ENCODE measurements at regions not wholly inside any gene's neighbourhood (a gene's known extent, or its start where the extent isn't known, plus 50 kb on each side); places are given as distances from the start of the nearest gene placed in this dataset.

DNA sequence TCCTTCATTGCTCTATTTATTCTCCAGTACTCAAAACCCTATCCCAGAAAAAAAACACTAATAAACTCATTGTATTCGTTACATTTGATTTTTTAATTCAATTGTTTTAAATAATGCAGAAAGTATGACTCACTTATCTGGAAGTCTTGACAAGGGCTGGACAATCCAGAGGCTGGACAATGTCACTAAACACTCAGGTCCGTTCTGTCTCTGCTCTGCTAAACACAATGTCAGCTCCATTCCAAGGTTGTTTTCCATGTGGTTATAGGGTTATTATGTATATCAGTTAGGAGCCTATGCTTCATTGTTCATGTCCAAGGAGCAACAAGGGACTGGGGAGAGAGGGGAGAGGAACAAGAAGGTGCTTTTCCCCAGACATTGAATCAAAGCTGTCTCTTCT lies 125.5 kb downstream of the IRS1 start:
- TF ChIP-seq, protein P1, sequence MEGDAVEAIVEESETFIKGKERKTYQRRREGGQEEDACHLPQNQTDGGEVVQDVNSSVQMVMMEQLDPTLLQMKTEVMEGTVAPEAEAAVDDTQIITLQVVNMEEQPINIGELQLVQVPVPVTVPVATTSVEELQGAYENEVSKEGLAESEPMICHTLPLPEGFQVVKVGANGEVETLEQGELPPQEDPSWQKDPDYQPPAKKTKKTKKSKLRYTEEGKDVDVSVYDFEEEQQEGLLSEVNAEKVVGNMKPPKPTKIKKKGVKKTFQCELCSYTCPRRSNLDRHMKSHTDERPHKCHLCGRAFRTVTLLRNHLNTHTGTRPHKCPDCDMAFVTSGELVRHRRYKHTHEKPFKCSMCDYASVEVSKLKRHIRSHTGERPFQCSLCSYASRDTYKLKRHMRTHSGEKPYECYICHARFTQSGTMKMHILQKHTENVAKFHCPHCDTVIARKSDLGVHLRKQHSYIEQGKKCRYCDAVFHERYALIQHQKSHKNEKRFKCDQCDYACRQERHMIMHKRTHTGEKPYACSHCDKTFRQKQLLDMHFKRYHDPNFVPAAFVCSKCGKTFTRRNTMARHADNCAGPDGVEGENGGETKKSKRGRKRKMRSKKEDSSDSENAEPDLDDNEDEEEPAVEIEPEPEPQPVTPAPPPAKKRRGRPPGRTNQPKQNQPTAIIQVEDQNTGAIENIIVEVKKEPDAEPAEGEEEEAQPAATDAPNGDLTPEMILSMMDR (IDR thresholded peaks at IDR 0.05; ENCODE audit: unreplicated experiment) = no peak
- Mint-ChIP-seq H3K36me3 (ENCODE audit: low read depth, unreplicated experiment) (no peaks in the 10 kb centered on the region), H3K27ac (ENCODE audit: unreplicated experiment) (no peak overlapping the region), H3K9me3 (ENCODE audit: unreplicated experiment) (no peaks in the 10 kb centered on the region), H3K27me3 (ENCODE audit: unreplicated experiment) (peaks cover 6% of the 10 kb centered on the region), H3K4me3 (ENCODE audit: unreplicated experiment) (no peak overlapping the region), H3K4me1 (ENCODE audit: unreplicated experiment) (no peaks in the 10 kb centered on the region)
- no peak for DNase-seq (ENCODE audit: low spot score)

DNA sequence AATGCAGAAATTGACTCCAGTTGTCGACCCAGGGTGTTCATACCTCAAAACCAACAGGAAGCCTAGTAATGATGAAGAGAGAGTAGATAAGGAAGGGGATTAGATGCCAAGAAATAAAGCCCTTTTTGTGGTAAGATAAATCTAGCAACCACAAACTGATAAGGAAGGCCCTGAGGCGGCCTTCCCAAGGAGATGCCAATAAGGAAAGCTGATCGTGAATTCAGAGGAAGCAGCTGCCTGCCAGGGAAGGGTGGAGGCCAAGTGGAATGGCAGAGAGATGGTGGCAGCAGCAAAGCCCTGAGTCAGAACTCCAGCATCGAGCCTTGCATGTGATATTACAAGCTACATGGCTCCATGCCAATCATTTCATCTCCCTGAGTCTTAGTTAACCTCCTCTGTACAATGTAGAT lies 126.3 kb downstream of the IRS1 start:
- DNase-seq (ENCODE audit: low spot score) = no peak
- no peak overlapping the region for H3K4me3 Mint-ChIP-seq (ENCODE audit: unreplicated experiment)

DNA sequence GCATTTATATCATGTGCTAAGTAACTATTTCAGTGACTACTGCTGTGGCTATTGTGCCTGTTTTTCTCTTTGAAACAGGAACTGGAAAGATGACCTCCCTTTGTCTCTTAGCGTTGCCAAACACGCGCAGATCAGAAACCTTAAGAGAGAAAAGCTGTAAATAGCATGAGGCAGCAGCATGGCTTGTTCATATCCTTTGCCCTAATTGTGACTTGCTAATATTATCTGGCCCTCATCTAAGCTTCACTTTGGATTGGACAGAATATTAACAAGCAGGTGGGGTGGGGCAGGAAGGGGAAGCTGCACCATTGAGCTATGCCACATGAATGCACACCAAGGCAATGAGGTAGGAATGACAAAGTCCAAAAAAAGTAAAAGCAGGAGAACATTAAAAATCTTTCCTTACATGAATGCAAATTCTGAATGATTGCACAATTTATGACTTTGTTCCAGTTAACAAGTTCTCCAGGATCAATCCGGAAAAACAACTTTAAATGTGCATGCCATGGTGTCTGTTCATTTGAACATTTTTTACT lies 128.4 kb downstream of the IRS1 start:
- Mint-ChIP-seq H3K4me1 (ENCODE audit: unreplicated experiment) (no peaks in the 10 kb centered on the region), H3K9me3 (ENCODE audit: unreplicated experiment) (no peaks in the 10 kb centered on the region), H3K4me3 (ENCODE audit: unreplicated experiment) (no peak overlapping the region), H3K36me3 (ENCODE audit: low read depth, unreplicated experiment) (no peaks in the 10 kb centered on the region), H3K27me3 (ENCODE audit: unreplicated experiment) (peaks cover 6% of the 10 kb centered on the region), H3K27ac (ENCODE audit: unreplicated experiment) (no peak overlapping the region)
- TF ChIP-seq, protein P1 (IDR thresholded peaks at IDR 0.05; ENCODE audit: unreplicated experiment) = no peak
- DNase-seq (ENCODE audit: low spot score) = no peak

More for the DNA sequence above, 126.3 kb downstream of the IRS1 start:
- Mint-ChIP-seq H3K27me3 (ENCODE audit: unreplicated experiment) (peaks cover 6% of the 10 kb centered on the region), H3K36me3 (ENCODE audit: low read depth, unreplicated experiment) (no peaks in the 10 kb centered on the region), H3K9me3 (ENCODE audit: unreplicated experiment) (no peaks in the 10 kb centered on the region), H3K27ac (ENCODE audit: unreplicated experiment) (no peak overlapping the region), H3K4me1 (ENCODE audit: unreplicated experiment) (no peaks in the 10 kb centered on the region)
- TF ChIP-seq, protein P1 (IDR thresholded peaks at IDR 0.05; ENCODE audit: unreplicated experiment) = no peak

DNA sequence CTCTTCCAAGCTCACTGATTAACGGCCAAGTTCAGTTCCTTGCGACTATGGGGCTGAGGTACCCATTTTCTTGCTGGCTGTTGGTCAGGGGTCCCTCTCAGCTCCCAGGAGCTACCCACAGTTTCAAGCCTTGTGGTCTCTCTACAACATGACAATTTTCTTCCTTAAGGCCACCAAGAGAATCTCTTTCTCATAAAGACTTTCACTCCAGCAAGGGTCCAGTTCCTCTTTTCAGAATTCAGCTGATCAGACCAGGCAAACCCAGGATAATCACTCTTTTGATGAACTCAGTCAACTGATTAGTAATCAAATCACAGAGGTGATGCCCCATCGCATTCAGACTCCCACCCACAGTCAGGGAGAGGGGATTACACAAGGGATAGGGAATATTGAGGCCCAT lies 129.7 kb downstream of the IRS1 start:
- DNase-seq (ENCODE audit: low spot score) = no peak
- Mint-ChIP-seq H3K4me3 (ENCODE audit: unreplicated experiment) (no peak overlapping the region), H3K27me3 (ENCODE audit: unreplicated experiment) (peaks cover 2% of the 10 kb centered on the region), H3K36me3 (ENCODE audit: low read depth, unreplicated experiment) (no peaks in the 10 kb centered on the region), H3K9me3 (ENCODE audit: unreplicated experiment) (no peaks in the 10 kb centered on the region), H3K27ac (ENCODE audit: unreplicated experiment) (no peak overlapping the region), H3K4me1 (ENCODE audit: unreplicated experiment) (no peaks in the 10 kb centered on the region)
- TF ChIP-seq, protein P1 (IDR thresholded peaks at IDR 0.05; ENCODE audit: unreplicated experiment) = no peak

DNA sequence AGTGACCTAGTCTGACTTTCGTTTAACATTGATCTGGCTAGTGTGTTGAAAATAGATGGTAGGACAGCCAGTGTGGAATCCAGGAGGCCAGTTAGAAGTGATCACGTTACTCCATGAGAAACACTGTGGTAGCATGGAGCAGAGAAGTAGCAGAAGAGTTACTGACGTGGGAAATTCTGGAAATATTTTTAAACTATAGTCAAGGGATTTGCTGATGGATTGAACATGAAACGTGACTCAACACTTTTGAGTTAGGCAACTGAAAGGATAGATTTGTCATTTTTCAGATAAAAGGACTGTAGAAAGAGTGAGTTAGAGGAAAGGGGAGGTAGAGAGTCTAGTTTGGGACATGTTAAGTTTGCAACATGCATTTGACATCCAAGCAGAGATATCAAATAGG lies 130.4 kb downstream of the IRS1 start:
- H3K36me3 Mint-ChIP-seq (ENCODE audit: low read depth, unreplicated experiment) = no peaks in the 10 kb centered on the region
- no peaks in the 10 kb centered on the region for H3K9me3 Mint-ChIP-seq (ENCODE audit: unreplicated experiment)
- H3K4me3 Mint-ChIP-seq (ENCODE audit: unreplicated experiment) = no peak overlapping the region
- no peak overlapping the region for H3K27ac Mint-ChIP-seq (ENCODE audit: unreplicated experiment)
- no peaks in the 10 kb centered on the region for H3K4me1 Mint-ChIP-seq (ENCODE audit: unreplicated experiment)
- TF ChIP-seq, protein P1 (IDR thresholded peaks at IDR 0.05; ENCODE audit: unreplicated experiment) = no peak
- no peak for DNase-seq (ENCODE audit: low spot score)
- peaks cover 2% of the 10 kb centered on the region for H3K27me3 Mint-ChIP-seq (ENCODE audit: unreplicated experiment)

Measured in endothelial cell (in vitro differentiated cells).